Memory B cell (primary cell): ENCODE measurements at regions not wholly inside any gene's neighbourhood (a gene's known extent, or its start where the extent isn't known, plus 50 kb on each side); places are given as distances from the start of the nearest gene placed in this dataset.
A peak's percentile ranks its signal among the peaks of the same experiment; 100 is the strongest.

Experiments used
- ATAC-seq: fragments of 150-1000 bp; cut with Tn5 transposase; 2 replicates; pipeline ENCODE4 v1.10.0; 2021; ENCODE audit warnings: low read depth, mild to moderate bottlenecking, moderate library complexity
- DNase-seq, 2 donors: peaks; one replicate each; pipeline ENCODE4 v3.0.0; 2022; ENCODE audit warnings: low spot score in 2 of 2
- H3K27ac Mint-ChIP-seq: one replicate; pipeline ENCODE4 v1.8.0; 2022; ENCODE audit warnings: mild to moderate bottlenecking, moderate library complexity, mixed read lengths
- H3K27me3 Mint-ChIP-seq: one replicate; pipeline ENCODE4 v1.8.0; 2022; ENCODE audit warnings: mixed read lengths
- H3K36me3 Mint-ChIP-seq: one replicate; pipeline ENCODE4 v1.8.0; 2022; ENCODE audit warnings: mild to moderate bottlenecking, mixed read lengths
- H3K4me1 Mint-ChIP-seq: one replicate; pipeline ENCODE4 v1.8.0; 2022; ENCODE audit warnings: mixed read lengths
- H3K4me3 Mint-ChIP-seq: one replicate; pipeline ENCODE4 v1.8.0; 2022; ENCODE audit warnings: mild to moderate bottlenecking, moderate library complexity, mixed read lengths
- H3K9me3 Mint-ChIP-seq: one replicate; pipeline ENCODE4 v1.8.0; 2022; ENCODE audit warnings: mixed read lengths

DNA sequence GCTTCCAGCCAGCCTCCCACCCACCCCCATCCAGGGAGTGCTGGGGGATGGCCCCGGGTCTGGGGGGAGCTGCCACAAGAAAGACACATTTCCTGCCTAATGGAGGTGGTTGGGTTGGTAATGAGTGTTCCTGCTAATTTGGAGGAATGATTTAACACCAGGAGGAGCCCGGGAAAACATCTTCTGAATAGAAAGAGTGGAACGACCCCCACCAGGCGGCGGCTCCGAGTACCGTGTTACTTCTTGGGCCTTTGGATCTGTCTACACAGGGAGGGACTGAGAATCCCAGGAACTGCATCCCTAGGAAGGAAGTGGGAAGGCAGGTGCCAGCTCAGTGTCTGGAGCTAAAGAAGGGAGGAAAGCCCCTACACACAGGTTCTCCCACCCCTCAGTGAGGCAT, 64.6 kb downstream of the TSPAN17 start:
- Mint-ChIP-seq H3K27ac (no peak overlapping the region), H3K9me3 (peaks cover 7% of the 10 kb centered on the region), H3K36me3 (peaks cover 4% of the 10 kb centered on the region), H3K4me1 (no peaks in the 10 kb centered on the region), H3K4me3 (no peak overlapping the region), H3K27me3 (peaks cover 27% of the 10 kb centered on the region)
- no peak for DNase-seq
- ATAC-seq: no peak

DNA sequence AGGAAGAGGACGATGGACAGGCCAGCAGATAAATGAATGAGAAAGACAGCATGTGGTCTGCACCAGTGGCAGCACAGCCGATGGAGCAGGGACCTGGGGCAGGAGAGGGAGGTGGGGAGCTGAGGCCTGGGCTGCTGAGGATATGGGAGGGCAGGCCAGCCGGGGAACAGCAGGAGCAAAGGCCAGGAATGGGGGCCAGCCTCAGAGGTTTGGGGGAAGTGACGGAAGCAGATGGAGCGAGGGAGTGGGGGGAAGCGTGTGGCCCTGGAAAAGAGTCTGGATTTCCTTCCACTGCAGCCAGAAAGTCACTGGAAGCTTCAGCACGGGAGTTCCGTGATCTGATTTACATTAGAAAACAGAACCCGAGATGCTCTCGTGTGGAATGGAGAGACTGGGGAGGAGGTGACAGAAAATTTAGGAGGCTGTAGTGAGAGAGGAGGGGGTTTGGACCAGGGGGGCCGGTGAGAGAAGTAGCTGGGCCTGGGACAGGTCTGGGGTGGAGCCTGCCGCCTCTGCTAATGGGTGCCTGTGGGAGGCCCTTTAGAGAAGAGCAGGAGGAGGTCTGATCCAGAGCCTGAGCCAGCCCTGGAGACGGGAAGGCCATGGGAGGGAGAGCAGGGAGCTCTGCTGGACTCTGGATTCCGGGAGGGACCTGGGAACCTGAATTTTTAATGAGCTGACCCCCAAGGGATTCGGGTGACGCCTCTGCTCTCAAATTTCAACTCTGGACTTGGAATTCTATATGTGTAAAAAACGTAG, 65.4 kb downstream of the TSPAN17 start:
- peaks cover 4% of the 10 kb centered on the region for H3K36me3 Mint-ChIP-seq
- DNase-seq (no peak), ATAC-seq (no peak)
- peaks cover 7% of the 10 kb centered on the region for H3K9me3 Mint-ChIP-seq
- H3K27ac Mint-ChIP-seq: no peak overlapping the region
- H3K4me1 Mint-ChIP-seq: no peaks in the 10 kb centered on the region
- H3K4me3 Mint-ChIP-seq: no peak overlapping the region
- peaks cover 32% of the 10 kb centered on the region for H3K27me3 Mint-ChIP-seq

DNA sequence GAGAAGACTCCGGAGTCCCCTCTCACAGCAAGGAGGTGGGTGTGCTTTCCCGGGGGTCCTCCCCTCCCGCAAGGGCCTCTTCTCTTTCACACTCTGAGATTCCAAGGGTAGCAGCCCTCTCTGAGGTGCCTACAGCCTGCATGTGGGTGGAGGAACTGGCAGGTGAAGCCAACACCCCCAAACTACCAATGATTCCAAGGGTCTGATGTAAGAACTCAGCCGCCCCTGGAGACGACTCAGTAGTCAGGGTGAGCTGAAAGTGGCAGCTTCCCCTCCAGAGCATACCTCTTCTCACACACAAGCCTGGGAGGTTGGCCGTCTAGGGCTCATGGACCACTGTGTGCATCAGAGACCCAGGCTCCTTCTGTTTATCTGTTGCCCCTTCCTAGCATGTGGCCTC, 66.1 kb downstream of the TSPAN17 start:
- Mint-ChIP-seq H3K27me3 (peaks cover 32% of the 10 kb centered on the region), H3K9me3 (peaks cover 7% of the 10 kb centered on the region)

DNA sequence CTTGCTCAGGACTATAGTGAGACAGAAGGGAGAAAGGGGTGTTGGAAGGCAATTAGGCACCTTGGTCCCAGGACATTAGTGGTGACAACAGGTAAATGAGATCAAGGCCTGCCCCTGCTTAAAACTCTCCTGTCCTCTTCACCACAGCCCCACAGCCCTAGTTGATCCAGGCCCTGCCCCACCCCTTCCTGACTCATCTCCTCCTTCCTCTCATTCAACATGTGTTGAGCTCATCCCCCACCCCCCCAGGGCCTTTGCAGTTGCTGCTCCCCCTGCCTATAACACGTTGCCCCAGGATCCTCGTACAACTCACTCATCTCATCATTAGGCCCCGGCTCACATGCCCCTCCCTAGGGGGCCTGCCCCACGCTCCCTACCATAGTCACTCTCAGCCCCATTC, 66.8 kb downstream of the TSPAN17 start:
- Mint-ChIP-seq H3K36me3 (peaks cover 4% of the 10 kb centered on the region), H3K27me3 (peaks cover 32% of the 10 kb centered on the region), H3K4me3 (no peak overlapping the region), H3K27ac (no peak overlapping the region), H3K9me3 (peaks cover 7% of the 10 kb centered on the region), H3K4me1 (no peaks in the 10 kb centered on the region)
- DNase-seq (no peak), ATAC-seq (no peak)

More for the DNA sequence above, 66.1 kb downstream of the TSPAN17 start:
- Mint-ChIP-seq H3K27ac (no peak overlapping the region), H3K4me3 (no peak overlapping the region), H3K4me1 (no peaks in the 10 kb centered on the region), H3K36me3 (peaks cover 4% of the 10 kb centered on the region)
- no peak for DNase-seq
- no peak for ATAC-seq

DNA sequence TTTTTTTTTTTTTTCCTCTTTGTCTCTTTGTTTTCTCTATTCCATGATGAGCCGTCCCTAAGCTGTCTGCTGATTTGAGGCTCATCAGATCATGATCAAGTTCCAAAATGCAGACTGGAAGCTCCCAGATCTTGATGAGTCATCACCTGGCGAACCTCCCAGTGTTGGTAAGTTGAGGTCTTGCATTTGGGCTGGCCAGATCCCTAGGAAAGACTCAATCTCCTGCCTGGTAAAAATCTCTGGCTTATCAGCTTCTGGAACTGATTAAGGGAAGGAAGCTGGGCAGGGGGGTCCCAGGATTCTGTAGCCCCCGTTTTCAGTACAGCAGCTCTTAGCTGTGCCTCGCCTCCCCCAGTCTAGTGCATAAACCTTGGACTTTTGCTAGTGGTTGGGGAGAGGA, 69.0 kb downstream of the TSPAN17 start:
- Mint-ChIP-seq H3K27me3 (peaks cover 30% of the 10 kb centered on the region), H3K27ac (no peak overlapping the region), H3K36me3 (peaks cover 4% of the 10 kb centered on the region), H3K9me3 (peaks cover 7% of the 10 kb centered on the region), H3K4me3 (no peak overlapping the region), H3K4me1 (no peaks in the 10 kb centered on the region)
- DNase-seq (no peak), ATAC-seq (no peak)

DNA sequence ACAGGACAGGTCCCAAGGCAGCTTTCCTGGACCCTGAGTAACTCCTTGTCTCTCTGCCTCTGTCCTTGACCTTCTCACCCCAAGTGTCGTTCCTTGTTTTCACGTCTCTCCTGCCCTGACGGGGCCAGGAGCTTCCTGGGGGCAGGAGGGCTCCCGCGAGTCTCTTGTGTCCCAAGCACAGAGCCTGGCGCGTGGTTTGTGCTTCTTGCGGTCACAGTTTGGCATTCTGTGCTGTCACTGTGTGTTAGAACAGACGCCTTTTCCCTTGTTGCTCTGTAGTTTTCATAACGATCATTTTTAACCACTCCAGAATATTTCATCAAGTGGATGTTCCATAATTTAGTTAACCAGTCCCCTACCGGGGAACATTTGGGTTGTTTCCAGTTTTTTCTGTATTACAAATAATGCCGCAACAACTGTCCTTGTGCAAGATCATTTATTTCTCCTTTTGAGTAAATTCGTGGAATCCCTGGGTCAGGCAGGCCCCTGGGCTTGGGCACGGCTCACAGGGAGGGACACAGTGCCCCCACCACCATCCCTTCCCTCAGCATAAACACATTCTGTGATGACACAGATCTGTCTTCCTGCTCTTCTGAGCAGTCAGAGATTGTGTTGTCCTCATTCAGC, 71.9 kb downstream of the TSPAN17 start:
- ATAC-seq (no peak), DNase-seq (no peak)
- Mint-ChIP-seq H3K4me1 (no peaks in the 10 kb centered on the region), H3K27ac (no peak overlapping the region), H3K4me3 (no peak overlapping the region), H3K27me3 (peaks cover 24% of the 10 kb centered on the region), H3K9me3 (peaks cover 4% of the 10 kb centered on the region), H3K36me3 (peaks cover under 1% of the 10 kb centered on the region)

DNA sequence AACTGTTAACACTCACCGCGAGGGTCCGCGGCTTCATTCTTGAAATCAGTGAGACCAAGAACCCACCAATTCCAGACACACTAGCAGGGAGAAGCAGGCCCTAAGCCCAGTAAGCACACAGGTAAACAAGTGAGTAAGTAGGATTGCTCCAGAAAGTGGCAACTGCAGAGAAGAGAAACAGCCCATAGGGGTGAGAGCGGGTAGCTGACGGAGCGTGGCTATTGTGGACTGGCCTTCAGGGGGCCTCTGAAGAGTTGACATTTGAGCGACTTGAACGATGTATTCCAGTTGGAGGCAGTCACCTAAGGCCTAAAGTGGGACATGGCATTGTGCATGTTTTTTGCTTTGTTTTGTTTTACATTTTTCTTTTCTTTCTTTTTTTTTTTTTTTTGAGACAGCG, 74.2 kb downstream of the TSPAN17 start:
- Mint-ChIP-seq H3K4me1 (no peaks in the 10 kb centered on the region), H3K36me3 (no peaks in the 10 kb centered on the region), H3K9me3 (no peaks in the 10 kb centered on the region), H3K4me3 (no peak overlapping the region), H3K27ac (no peak overlapping the region), H3K27me3 (peaks cover 24% of the 10 kb centered on the region)
- DNase-seq (no peak), ATAC-seq (no peak)

DNA sequence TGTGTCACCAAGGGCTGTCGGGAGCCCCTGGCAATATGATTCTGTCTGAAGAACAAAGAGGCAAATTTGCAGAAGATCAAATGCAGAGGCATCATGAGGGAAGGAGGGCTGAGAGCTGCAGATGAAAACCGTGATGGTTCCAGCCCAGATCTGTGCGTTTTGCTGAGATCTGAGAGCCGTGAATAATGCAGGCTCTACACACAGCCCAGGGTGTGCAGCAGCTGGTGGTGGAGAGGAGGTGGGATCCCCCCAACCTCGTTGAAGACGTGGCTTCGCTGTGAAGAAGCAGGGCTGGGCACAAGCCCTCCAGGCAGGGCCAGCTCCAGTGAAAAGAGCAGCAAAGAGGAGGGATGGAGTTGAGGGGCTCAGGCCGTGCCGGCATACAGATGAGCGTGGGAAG, 75.5 kb downstream of the TSPAN17 start:
- Mint-ChIP-seq H3K4me3 (no peak overlapping the region), H3K4me1 (no peaks in the 10 kb centered on the region), H3K36me3 (no peaks in the 10 kb centered on the region), H3K9me3 (no peaks in the 10 kb centered on the region), H3K27me3 (peaks cover 19% of the 10 kb centered on the region), H3K27ac (no peak overlapping the region)
- ATAC-seq (no peak), DNase-seq (no peak)

DNA sequence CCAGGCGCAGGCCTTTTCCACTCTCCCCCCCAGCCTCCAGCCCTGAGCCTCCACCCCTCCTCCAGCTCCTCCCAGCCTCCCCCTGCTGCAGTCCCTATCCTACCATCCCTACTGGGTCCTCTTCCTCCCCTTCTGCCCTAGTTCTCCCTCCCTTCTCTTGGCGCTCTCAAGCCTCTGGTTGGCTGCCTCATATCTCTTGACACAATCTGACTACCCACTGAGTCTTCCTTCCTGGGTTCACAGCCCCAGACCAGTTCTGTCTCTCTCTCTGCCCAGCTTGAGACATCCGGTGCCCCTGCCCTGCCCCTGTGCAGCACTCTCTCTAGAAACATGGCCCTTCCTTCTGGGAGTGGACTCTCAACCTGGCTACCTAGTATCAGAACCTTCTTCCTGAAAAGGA, 76.2 kb downstream of the TSPAN17 start:
- DNase-seq (no peak), ATAC-seq (no peak)
- Mint-ChIP-seq H3K9me3 (no peaks in the 10 kb centered on the region), H3K27me3 (peaks cover 22% of the 10 kb centered on the region), H3K4me1 (no peaks in the 10 kb centered on the region), H3K27ac (no peak overlapping the region), H3K36me3 (no peaks in the 10 kb centered on the region), H3K4me3 (no peak overlapping the region)

DNA sequence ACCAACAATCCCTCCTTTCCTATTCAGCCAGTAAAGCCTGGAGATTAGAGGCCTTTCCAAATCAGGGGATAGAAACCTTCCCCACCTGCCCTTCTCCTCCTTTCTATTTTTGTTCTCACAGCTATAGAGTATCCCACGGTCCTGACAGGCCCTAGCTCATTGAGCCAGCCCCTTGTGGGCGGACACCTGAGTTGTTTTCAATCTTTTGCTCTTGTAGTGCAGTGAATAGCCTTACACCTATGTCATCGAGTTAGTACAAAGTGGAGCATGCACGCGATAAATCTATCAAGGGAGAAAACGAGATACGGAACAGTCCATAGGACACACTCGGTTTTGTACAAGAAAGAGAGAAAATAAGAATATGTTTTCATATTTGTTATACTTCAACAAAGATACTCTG, 77.2 kb downstream of the TSPAN17 start:
- no peak for ATAC-seq
- H3K27ac Mint-ChIP-seq: no peak overlapping the region
- DNase-seq: no peak
- no peaks in the 10 kb centered on the region for H3K36me3 Mint-ChIP-seq
- no peaks in the 10 kb centered on the region for H3K4me1 Mint-ChIP-seq
- H3K27me3 Mint-ChIP-seq: peaks cover 23% of the 10 kb centered on the region
- H3K9me3 Mint-ChIP-seq: no peaks in the 10 kb centered on the region
- H3K4me3 Mint-ChIP-seq: no peak overlapping the region

DNA sequence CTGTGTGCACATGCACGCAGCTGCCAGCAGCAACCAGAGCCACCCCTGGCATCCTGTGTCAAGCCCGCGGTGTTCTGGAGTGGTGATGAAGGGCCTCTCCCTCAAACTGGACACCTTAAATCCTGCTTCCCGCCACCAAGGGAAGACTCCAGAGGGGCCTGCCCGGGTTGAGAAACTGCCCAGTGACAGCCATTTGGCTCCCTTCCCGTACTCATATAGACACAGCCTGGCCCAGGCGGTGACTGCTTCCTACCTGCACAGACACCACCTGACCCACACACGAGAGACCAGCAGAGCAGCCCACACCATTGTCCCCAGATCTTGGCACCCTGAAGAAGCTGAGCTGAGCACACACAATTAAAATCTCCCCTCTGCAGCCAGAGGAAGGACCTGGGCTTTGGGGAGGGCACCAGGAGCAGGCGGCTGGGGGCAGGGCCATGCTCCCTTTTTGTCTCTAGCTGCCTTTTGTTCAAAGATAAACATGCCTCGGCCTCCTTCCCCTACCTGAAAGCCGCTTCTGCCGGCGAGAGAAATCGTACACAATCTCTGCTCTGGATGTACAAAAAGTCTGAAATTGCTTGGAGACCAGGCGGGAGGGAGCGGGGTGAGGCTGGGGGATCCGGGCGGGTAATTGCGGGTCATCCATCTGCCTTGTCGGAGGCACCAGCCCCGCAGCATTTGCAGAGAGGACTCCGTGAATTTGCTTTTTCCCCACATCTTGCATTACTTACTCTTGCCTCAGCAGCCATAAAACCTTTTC, 78.4 kb downstream of the TSPAN17 start:
- DNase-seq (no peak), ATAC-seq (no peak)
- Mint-ChIP-seq H3K4me3 (no peak overlapping the region), H3K36me3 (no peaks in the 10 kb centered on the region), H3K27me3 (peaks cover 25% of the 10 kb centered on the region), H3K9me3 (no peaks in the 10 kb centered on the region), H3K27ac (no peak overlapping the region), H3K4me1 (no peaks in the 10 kb centered on the region)

DNA sequence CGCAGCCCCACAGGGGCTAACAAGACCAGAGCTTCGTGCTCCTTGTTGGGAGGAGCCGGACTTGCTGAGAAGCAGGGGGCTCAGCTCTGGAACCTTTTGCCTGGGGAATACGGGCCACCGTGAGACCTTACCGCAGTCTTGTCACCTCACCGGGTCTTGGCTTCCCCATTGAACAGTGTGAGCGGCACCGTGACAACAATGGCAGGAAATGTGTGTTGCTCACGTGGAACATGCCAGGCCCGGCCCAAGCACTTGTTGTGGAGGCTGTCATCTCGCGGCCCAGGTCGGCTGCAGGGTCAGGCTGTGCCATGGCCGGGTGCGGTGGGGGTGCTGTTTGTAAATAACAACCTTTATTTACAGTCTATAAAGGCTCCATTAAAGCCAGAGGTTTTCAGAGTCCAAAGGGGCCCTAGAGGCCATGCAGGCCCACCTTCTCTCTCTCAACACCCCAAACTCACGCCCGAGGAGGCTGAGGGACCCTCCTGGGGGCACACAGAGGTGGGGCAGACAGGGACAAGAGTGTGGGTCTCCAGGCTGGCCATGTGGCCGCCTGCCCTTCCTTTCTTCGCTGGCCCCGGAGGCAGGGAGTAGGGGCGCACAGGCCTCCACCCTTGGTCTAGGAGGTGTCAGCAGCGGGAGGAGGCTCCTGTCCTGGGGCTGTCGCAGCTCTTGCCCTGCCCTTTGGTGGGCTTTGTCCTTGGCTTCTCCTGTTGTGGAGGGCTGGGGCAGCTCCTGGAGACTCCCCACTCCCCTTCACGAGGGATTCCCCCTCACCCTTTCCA, 79.7 kb downstream of the TSPAN17 start:
- no peaks in the 10 kb centered on the region for H3K36me3 Mint-ChIP-seq
- DNase-seq (no peak), ATAC-seq (peak; percentile 55)
- H3K27me3 Mint-ChIP-seq: peaks cover 22% of the 10 kb centered on the region
- H3K4me1 Mint-ChIP-seq: no peaks in the 10 kb centered on the region
- H3K27ac Mint-ChIP-seq: no peak overlapping the region
- H3K9me3 Mint-ChIP-seq: no peaks in the 10 kb centered on the region
- no peak overlapping the region for H3K4me3 Mint-ChIP-seq

DNA sequence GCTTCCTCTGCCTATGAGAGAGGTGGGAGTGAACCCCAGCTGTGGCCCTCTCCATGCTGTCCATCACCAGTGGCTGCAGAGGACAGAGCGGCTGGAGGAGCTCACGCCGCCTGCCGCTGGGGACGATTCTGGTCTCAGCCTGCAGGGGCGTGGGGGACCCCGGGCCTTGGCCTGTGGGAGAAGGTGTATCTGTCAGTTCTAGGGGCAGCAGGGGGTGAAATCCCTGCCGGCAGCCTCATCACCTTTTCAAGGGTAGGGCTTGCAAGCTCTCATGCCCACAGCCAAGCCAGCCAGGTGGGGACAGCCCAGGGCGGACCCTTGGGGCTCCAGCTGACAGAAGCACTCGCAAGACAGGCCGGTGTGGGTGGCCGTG, 80.2 kb downstream of the TSPAN17 start:
- no peak for DNase-seq
- Mint-ChIP-seq H3K27ac (no peak overlapping the region), H3K9me3 (no peaks in the 10 kb centered on the region), H3K4me3 (no peak overlapping the region), H3K36me3 (no peaks in the 10 kb centered on the region), H3K27me3 (peaks cover 25% of the 10 kb centered on the region), H3K4me1 (no peaks in the 10 kb centered on the region)
- no peak for ATAC-seq
